ENCODE measurements at regions not wholly inside any gene's neighbourhood (a gene's known extent, or its start where the extent isn't known, plus 50 kb on each side); places are given as distances from the start of the nearest gene placed in this dataset.

GRCh38 chr3:152516216-152516615, 247.5 kb downstream of the MBNL1 start:
- no peak for DNase-seq

GRCh38 chr3:152517502-152517901, 248.8 kb downstream of the MBNL1 start:
- DNase-seq: no peak

- no peak for DNase-seq
Observed at GRCh38 chr3:152518346-152518745, 249.6 kb downstream of the MBNL1 start.

GRCh38 chr3:152519376-152519775, 250.6 kb downstream of the MBNL1 start:
- DNase-seq: no peak

GRCh38 chr3:152522036-152522435, 253.3 kb downstream of the MBNL1 start:
- DNase-seq: no peak

GRCh38 chr3:152524198-152525140, 255.7 kb downstream of the MBNL1 start:
- DNase-seq: no peak

GRCh38 chr3:152531717-152532116, 263.0 kb downstream of the MBNL1 start:
- no peak for DNase-seq

GRCh38 chr3:152538518-152538917, 269.8 kb downstream of the MBNL1 start:
- no peak for DNase-seq

- DNase-seq: no peak
Observed at GRCh38 chr3:152539191-152539764, 270.5 kb downstream of the MBNL1 start.

- DNase-seq: no peak
Observed at GRCh38 chr3:152540120-152540519, 271.4 kb downstream of the MBNL1 start.

- DNase-seq: no peak
Observed at GRCh38 chr3:152547153-152547552, 278.4 kb downstream of the MBNL1 start.

- no peak for DNase-seq
Observed at GRCh38 chr3:152549263-152549662, 280.5 kb downstream of the MBNL1 start.

GRCh38 chr3:152550284-152550683, 281.6 kb downstream of the MBNL1 start:
- DNase-seq: no peak

GRCh38 chr3:152554980-152555379, 280.0 kb upstream of the P2RY1 start:
- DNase-seq: no peak

GRCh38 chr3:152555666-152556291, 279.2 kb upstream of the P2RY1 start:
- no peak for DNase-seq

GRCh38 chr3:152556731-152557254, 278.1 kb upstream of the P2RY1 start:
- DNase-seq: no peak

GRCh38 chr3:152557302-152557999, 277.5 kb upstream of the P2RY1 start:
- no peak for DNase-seq

- DNase-seq: no peak
Observed at GRCh38 chr3:152558386-152558785, 276.5 kb upstream of the P2RY1 start.

- no peak for DNase-seq
Observed at GRCh38 chr3:152559246-152559645, 275.7 kb upstream of the P2RY1 start.

- no peak for DNase-seq
Observed at GRCh38 chr3:152564459-152564858, 270.5 kb upstream of the P2RY1 start.

GRCh38 chr3:152574461-152575079, 260.4 kb upstream of the P2RY1 start:
- DNase-seq: no peak

GRCh38 chr3:152578769-152579168, 256.2 kb upstream of the P2RY1 start:
- no peak for DNase-seq

- DNase-seq: no peak
Observed at GRCh38 chr3:152581951-152582350, 253.0 kb upstream of the P2RY1 start.
